SK-N-SH (cell line): ENCODE measurements at regions not wholly inside any gene's neighbourhood (a gene's known extent, or its start where the extent isn't known, plus 50 kb on each side); places are given as distances from the start of the nearest gene placed in this dataset.

Experiments
- CTCF ChIP-seq: fragments of 200-600 bp; sonication (generic); IDR thresholded peaks from 2 replicates; pipeline ENCODE4 v1.6.1; 2017; ENCODE audit warnings: antibody characterized with exemption, mild to moderate bottlenecking, moderate library complexity
- EZH2phosphoT487 ChIP-seq: fragments of 200-600 bp; sonication (generic); IDR thresholded peaks from 2 replicates; pipeline ENCODE4 v1.6.1; 2017; ENCODE audit warnings: low read depth, mixed run types, mild to moderate bottlenecking, antibody characterized with exemption, moderate library complexity, borderline replicate concordance
- NFIC ChIP-seq: IDR thresholded peaks from 2 replicates; pipeline ENCODE4 v1.4.0; 2012; ENCODE audit warnings: borderline replicate concordance
- REST ChIP-seq: IDR thresholded peaks from 2 replicates; pipeline ENCODE4 v1.6.1; 2012; ENCODE audit warnings: mild to moderate bottlenecking, low read depth, low read length, moderate library complexity

GRCh38 chr4:111635646-111636045 lies 509.6 kb upstream of the FAM241A start:
- no peak for TF ChIP-seq CTCF
- TF ChIP-seq REST: no peak
- TF ChIP-seq NFIC: no peak
- TF ChIP-seq EZH2phosphoT487: no peak
